ENCODE measurements at regions not wholly inside any gene's neighbourhood (a gene's known extent, or its start where the extent isn't known, plus 50 kb on each side); places are given as distances from the start of the nearest gene placed in this dataset.
"Not testable (repeated sequence)": the region's sequence is repeated elsewhere in the genome, so short reads cannot be mapped to it uniquely, and the experiment has no call there.

DNA sequence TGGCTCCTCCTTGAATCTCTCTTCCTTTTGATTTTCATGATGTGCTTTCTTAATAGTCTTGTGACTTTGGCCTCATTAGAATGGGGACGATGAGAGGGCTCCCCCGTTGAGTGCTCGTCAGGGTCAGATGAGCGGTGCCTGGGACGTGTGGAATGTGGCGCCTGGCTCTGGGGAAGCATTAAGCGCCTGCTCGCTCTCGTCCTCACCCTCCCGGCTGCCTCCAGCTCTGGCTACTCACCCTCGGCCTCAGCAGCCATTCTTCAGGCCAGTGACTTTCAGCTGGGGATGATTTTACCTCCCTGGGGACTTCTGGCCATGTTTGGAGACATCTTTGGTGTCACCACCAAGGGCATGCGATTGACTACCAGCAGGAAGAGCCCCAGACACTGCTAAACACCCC is 69.7 kb downstream of the RPS6KA4 start:
- DNase-seq (ENCODE audit: low spot score) = no peak

DNA sequence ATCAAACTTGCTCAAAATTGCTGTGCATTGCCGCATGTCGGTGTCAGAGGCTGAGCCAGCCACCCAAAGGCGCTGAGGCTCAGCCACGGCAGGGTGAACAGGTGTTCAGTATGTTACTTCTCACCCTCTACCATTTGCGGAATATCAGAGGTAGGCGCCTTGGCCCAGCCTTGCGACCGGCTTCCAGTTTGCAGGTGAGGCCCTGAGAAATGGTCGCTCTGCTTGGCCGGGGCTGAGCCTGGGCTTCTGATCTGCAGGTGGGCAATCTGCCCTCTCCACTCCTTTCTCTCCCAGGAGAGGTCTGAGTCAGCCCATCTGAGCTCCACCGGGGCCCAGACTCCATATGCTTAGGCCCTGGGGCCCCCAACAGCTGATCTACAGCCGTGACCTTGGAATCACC is 71.0 kb downstream of the RPS6KA4 start:
- DNase-seq (ENCODE audit: low spot score) = no peak

DNA sequence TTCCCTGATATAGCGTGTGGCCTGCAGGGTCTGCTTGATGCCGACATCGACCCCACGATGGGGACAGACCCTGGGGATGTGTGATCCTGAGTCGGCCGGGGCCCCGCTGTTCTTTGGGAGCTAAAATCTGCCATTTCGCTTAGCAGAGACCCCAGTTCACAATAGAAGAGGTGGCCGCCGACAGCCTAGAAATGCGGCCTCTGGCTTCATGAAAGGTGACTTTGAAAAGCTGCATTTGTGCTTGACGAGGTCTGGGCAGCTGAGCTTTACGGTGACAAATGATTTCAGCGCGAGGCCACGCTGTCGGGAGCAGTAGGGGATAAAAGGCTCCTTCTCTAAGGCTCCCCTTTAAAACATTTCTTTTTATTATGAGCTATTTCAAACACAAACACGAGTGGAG is 71.7 kb downstream of the RPS6KA4 start:
- no peak for DNase-seq (ENCODE audit: low spot score)

DNA sequence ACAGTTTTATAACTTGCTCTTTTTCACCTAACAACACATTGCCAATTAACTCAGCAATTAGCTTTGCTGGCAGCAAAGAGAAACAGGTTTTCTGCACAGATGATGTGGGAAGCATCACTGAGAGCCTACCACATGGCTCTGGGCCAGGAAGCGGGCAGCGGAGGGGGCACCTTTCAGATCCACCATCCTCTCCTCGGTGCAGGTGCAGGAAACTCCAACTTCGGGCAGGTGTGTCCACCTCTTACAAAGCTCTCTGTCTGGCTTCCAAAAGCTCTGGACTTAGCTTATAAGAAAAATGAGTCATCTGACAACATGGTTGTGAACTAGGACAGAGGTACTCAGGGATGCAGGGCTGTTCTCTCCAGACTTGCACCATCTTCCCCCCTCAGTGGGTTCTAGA is 77.0 kb downstream of the RPS6KA4 start:
- DNase-seq (ENCODE audit: low spot score) = no peak

- no peak for DNase-seq (ENCODE audit: low spot score)
Observed at GRCh38 chr11:64437426-64437825, 78.5 kb downstream of the RPS6KA4 start.

- DNase-seq (ENCODE audit: low spot score) = no peak
Observed at GRCh38 chr11:64438986-64439771, 80.2 kb downstream of the RPS6KA4 start.

GRCh38 chr11:64439772-64440491 is 81.0 kb downstream of the RPS6KA4 start:
- not testable (repeated sequence) for DNase-seq (ENCODE audit: low spot score)

DNA sequence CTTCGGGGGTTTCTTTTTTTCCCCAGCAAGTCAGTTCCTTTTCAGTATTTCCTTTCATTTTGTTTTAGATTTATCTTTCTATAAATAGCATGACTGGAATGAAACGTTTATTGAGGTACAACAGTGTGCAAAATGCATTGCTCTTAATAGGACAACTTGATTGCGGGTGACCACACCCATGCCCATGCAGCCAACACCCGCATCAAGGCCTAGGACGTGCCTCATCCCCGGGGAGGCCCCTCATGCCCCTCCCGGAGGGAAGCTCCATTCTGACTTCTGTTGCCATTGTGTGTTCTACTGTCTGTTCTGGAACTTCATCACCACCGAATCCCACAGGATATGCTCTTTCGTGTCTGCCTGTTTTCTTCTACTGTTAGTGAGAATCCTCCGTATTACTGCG is 82.2 kb downstream of the RPS6KA4 start:
- DNase-seq (ENCODE audit: low spot score) = no peak

DNA sequence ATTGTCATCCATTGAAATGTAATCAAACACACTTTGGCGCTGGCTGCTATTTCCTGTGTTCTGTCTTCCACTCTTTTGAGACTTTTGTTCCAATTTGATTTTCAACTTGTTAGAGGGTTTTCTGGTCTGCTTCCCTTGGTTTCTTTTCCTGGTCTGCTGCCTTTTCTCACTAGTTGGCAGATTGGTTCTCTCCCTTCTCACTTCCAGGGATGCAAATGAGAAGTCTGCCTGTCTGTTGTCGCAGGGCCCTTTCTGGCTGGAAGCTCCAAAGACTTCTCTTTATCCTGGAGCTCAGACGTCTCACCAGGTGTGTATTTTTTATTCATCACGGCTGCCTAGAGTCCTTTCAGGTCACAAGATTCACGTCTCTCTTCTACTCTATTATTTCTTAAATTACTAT is 84.0 kb downstream of the RPS6KA4 start:
- no peak for DNase-seq (ENCODE audit: low spot score)

- peak; percentile 31 for DNase-seq (ENCODE audit: low spot score)
Observed at GRCh38 chr11:64444838-64445441, 86.0 kb downstream of the RPS6KA4 start.

GRCh38 chr11:64445651-64446050 is 86.7 kb downstream of the RPS6KA4 start:
- no peak for DNase-seq (ENCODE audit: low spot score)

GRCh38 chr11:64447831-64448598 is 89.1 kb downstream of the RPS6KA4 start:
- peak; percentile 91 for DNase-seq (ENCODE audit: low spot score)

- peak; percentile 70 for DNase-seq (ENCODE audit: low spot score)
Observed at GRCh38 chr11:64448599-64449380, 89.8 kb downstream of the RPS6KA4 start.

DNA sequence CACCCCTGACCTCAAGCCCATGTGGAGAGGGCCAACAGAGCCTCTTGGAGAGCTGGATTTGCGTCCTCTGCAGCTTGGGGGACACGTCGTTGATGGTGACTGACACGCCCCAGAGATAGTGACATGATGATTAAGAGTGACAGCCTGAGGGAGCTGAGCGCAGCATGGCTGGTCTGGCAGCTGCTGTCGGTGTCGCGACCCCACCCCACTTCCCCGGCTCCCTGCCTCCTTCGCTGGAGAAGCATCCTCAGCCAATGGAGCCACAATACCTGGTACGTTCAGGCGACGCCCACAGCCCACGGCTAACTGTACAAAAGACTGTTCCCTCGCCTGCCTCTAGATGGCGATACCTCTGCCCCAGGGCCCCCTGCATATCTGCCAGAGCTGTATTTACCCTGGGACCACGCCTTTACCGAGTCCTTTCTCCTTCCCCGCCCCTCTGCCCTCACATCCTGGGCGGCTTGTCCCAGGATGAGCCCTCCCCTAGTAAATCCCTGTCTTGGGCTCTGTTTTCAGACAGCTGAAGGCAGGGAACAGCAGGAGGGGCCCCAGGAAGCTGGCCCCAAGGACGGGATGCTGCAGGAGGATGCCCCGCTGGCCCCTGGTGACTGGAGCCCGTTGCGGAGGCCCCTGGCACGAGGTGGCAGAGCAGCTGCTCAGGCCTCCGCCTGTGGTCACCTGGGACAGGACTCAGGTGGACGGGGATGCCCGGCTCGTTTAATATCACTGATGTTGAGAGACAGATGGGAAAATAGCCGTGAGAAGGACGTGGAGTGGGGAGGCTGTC is 90.6 kb downstream of the RPS6KA4 start:
- peak; percentile 76 for DNase-seq (ENCODE audit: low spot score)

DNA sequence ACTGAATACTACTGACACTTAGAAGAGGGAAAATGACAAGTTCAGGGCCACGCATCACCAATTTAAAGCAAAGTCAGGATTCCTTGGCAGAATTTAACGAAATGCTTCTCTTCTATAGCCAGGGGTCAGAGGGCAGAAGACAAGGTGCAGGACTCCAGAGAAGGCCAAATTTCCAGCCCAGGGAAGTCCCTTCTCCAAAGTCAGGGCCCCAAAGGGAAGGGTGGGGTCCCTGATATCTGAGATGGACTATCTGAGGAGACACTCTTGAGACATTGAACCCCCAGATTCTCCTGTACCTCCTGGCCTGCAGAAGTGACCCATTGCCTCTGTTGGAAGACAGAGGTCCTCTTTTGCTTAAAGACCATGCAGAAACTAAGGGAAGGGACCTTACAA is 91.2 kb downstream of the RPS6KA4 start:
- DNase-seq (ENCODE audit: low spot score) = no peak

DNA sequence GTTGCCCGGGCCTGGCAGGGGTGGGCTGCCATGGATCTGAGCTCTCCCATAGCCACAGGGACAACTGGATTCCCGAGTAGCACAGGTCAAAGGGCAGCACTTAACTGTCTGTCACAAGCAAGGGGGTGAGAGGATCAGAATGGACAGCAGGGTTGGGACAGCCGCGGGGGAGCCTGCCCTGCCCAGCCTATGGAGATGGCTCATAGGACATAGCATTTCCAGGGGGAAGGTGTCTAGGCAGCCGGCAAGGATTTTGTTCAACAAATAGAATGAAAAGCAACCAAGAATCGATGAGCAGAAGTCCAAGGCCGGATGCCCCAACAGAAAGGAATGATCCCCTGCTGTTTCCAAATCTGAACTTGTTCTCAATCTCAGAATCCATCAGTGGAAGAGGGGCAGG is 92.9 kb downstream of the RPS6KA4 start:
- no peak for DNase-seq (ENCODE audit: low spot score)

GRCh38 chr11:64453466-64453865 is 94.5 kb downstream of the RPS6KA4 start:
- no peak for DNase-seq (ENCODE audit: low spot score)

DNA sequence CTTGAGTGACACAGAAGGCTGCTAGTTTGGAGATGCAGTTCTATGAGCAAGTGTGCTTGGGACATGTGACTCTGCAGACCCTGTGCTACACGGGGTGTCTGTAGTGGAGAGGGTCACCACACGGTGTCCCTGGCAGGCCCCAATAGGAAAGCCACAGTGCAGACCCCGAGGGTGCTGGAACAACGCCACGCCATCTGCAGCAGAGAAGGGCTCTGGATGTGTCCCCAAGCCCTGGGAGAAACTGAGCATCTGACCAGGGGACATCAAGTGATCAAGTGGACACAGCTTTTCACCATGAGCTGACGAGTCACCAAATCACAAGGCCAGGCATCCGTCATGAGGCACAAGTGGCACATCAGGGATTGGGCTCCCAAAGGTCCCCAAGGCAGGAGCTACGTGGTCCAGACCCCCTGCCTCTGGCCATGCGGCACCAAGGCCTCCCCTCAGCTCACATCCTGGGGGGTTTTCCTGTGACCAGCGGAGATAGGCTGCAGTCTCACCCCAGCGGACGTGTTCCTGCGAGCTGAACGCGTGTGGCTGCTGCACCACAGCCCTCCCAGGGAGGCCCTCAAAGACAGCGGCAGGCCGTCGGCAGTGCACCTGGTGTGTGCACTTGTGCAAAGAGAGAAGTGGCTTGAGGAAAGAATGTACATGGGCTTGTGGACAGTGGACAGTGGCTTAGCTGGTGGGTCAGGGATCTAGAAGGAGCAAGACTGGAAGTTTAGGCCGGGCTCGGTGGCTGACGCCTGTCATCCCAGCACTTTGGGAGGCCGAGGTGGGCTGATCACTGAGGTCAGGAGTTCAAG is 96.7 kb downstream of the RPS6KA4 start:
- DNase-seq (ENCODE audit: low spot score) = no peak

- DNase-seq (ENCODE audit: low spot score) = no peak
Observed at GRCh38 chr11:64456509-64457320, 97.8 kb downstream of the RPS6KA4 start.
